Mesendoderm (in vitro differentiated cells): ENCODE measurements at regions not wholly inside any gene's neighbourhood (a gene's known extent, or its start where the extent isn't known, plus 50 kb on each side); places are given as distances from the start of the nearest gene placed in this dataset.
"Not testable (repeated sequence)": the region's sequence is repeated elsewhere in the genome, so short reads cannot be mapped to it uniquely, and the experiment has no call there.

Experiments
- DNase-seq: peaks from one replicate; pipeline ENCODE4 v3.0.0; 2013
- H2AK5ac ChIP-seq: 2 replicates; pipeline ENCODE4 v1.6.1; 2013; ENCODE audit warnings: low read length, inconsistent platforms
- H2BK120ac ChIP-seq: 2 replicates; pipeline ENCODE4 v1.6.1; 2013; ENCODE audit warnings: low read depth, mild to moderate bottlenecking, low read length, moderate library complexity, mixed read lengths
- H2BK15ac ChIP-seq: replicated peaks from 2 replicates; pipeline ENCODE4 v1.6.1; 2013; ENCODE audit warnings: low read depth, mild to moderate bottlenecking, moderate library complexity
- H2BK5ac ChIP-seq: 2 replicates; pipeline ENCODE4 v1.6.1; 2013; ENCODE audit warnings: low read length, inconsistent platforms
- H3K18ac ChIP-seq: 2 replicates; pipeline ENCODE4 v1.6.1; 2013; ENCODE audit warnings: mild to moderate bottlenecking, low read length, mixed read lengths
- H3K23ac ChIP-seq: one replicate; pipeline ENCODE4 v1.6.1; 2013; ENCODE audit warnings: low read length
- H3K27ac ChIP-seq: 2 replicates; pipeline ENCODE4 v1.5.1; 2013; ENCODE audit warnings: low read depth, mild to moderate bottlenecking, inconsistent platforms, low read length, moderate library complexity
- H3K27me3 ChIP-seq: 2 replicates; pipeline ENCODE4 v1.6.1; 2013; ENCODE audit warnings: low read length, control low read depth, mild to moderate bottlenecking, inconsistent platforms; ENCODE audit not compliant: insufficient read depth, poor library complexity
- H3K36me3 ChIP-seq: 2 replicates; pipeline ENCODE4 v1.6.1; 2013; ENCODE audit warnings: low read length, inconsistent platforms; ENCODE audit not compliant: control insufficient read depth, insufficient read depth
- H3K4ac ChIP-seq: one replicate; pipeline ENCODE4 v1.6.1; 2013; ENCODE audit warnings: low read depth, mild to moderate bottlenecking, low read length, moderate library complexity
- H3K4me1 ChIP-seq: 2 replicates; pipeline ENCODE4 v1.6.1; 2013; ENCODE audit warnings: low read depth, low read length, inconsistent platforms; ENCODE audit not compliant: control insufficient read depth
- H3K4me2 ChIP-seq: 2 replicates; pipeline ENCODE4 v1.6.1; 2013; ENCODE audit warnings: low read length
- H3K4me3 ChIP-seq: 2 replicates; pipeline ENCODE4 v1.5.1; 2013; ENCODE audit warnings: mild to moderate bottlenecking, low read length
- H3K56ac ChIP-seq: one replicate; pipeline ENCODE4 v1.6.1; 2013; ENCODE audit warnings: low read length
- H3K79me1 ChIP-seq: 2 replicates; pipeline ENCODE4 v1.6.1; 2013; ENCODE audit warnings: low read length, inconsistent platforms
- H3K79me2 ChIP-seq: 2 replicates; pipeline ENCODE4 v1.6.1; 2013; ENCODE audit warnings: mild to moderate bottlenecking, low read length; ENCODE audit not compliant: control insufficient read depth, insufficient read depth
- H3K9ac ChIP-seq: 2 replicates; pipeline ENCODE4 v1.6.1; 2013; ENCODE audit warnings: low read length, inconsistent platforms
- H4K5ac ChIP-seq: one replicate; pipeline ENCODE4 v1.6.1; 2013; ENCODE audit warnings: low read length
- H4K8ac ChIP-seq: one replicate; pipeline ENCODE4 v1.6.1; 2013; ENCODE audit warnings: low read depth, mild to moderate bottlenecking, control low read depth, low read length, moderate library complexity
- WGBS: extraction: QIAGEN DNeasy Blood & Tissue Kit; methylation state at CpG from one replicate; pipeline ENCODE4 v1.1.7; 2013; ENCODE audit warnings: low lambda C conversion rate, missing lambda C conversion rate; ENCODE audit not compliant: insufficient coverage; ENCODE audit errors: extremely low coverage; 5-methylcytosine and 5-hydroxymethylcytosine counted together

DNA sequence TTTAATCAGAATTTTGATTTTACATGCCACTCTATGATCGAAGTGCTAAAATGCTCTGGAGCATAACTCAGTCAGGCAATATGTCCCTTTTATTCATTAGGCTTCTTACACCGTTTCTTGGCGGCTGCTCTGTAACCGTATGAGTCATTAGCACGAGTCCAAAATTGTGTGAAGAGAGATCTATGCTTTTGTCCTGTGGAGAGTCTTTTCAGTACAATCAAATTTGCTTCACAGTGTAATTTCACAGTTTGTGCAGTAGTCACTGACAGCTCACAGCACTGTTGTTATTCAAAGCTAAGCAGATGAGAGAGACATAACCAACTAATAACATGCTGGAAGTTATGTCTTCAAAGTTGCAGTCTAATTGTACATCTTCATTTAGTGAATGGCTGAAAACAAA is 167.8 kb downstream of the PCDH10 start:
- Histone ChIP-seq H2AK5ac (no peak overlapping the region), H2BK120ac (no peak overlapping the region), H3K4ac (no peak overlapping the region), H3K9ac (no peak overlapping the region), H3K18ac (peak overlapping the region; percentile 51), H4K8ac (no peak overlapping the region), H4K5ac (no peak overlapping the region), H3K27me3 (no peaks in the 10 kb centered on the region), H3K79me2 (no peaks in the 10 kb centered on the region), H3K36me3 (no peaks in the 10 kb centered on the region), H3K23ac (no peak overlapping the region), H2BK5ac (no peak overlapping the region), H3K4me2 (no peak overlapping the region), H2BK15ac (peak overlapping the region; percentile 67), H3K79me1 (no peaks in the 10 kb centered on the region), H3K4me1 (no peaks in the 10 kb centered on the region), H3K4me3 (no peak overlapping the region), H3K27ac (no peak overlapping the region), H3K56ac (no peak overlapping the region)
- no CpG with 5 or more reads among the region's 5 CpGs for WGBS
- no peak for DNase-seq

DNA sequence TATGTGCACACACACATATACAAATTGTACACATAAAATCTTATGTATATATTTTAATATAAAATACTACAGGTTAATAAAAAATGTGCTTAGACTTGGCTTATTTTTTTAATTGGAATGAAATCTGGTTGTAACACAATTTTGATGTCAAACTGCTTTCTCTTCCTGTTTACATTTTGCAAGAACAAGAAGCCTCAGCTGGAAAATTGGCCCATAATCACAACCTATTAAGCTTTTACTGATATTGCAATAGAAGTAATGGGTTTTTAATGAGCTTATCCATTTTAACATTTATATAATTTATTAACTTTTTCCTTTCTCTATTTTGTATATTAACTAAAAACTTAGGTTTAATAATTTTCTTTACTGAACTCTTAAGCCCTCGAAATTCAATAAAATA is 165.9 kb downstream of the PCDH10 start:
- Histone ChIP-seq H3K4ac (no peak overlapping the region), H3K27me3 (no peaks in the 10 kb centered on the region), H3K18ac (no peak overlapping the region), H2AK5ac (no peak overlapping the region), H2BK5ac (no peak overlapping the region), H3K4me1 (no peaks in the 10 kb centered on the region), H3K4me3 (no peak overlapping the region), H4K5ac (no peak overlapping the region), H3K79me1 (no peaks in the 10 kb centered on the region), H3K27ac (no peak overlapping the region), H3K79me2 (no peaks in the 10 kb centered on the region), H2BK15ac (no peak overlapping the region), H2BK120ac (no peak overlapping the region), H3K4me2 (no peak overlapping the region), H3K56ac (no peak overlapping the region), H3K9ac (no peak overlapping the region), H3K36me3 (no peaks in the 10 kb centered on the region), H3K23ac (no peak overlapping the region), H4K8ac (no peak overlapping the region)
- WGBS, result no CpG with 5 or more reads among the region's 1 CpG
- no peak for DNase-seq

DNA sequence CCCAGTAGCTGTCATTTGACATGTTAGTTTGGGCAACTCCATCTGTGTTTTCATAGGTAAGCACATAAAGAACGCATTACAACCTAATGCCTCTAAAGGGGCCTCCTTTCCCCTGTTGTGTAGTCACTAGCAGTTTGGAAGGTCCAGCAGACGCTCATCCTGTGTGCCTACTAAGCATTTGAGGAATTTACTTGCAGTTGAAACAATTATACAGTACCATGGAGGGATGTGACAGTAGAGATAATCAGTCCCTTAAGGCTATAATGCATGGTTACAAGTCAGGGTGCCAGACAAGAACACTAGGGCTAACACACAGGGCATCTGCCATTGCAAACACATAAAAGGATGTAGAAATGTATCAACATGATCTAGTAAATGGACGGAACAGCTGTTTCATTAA is 138.3 kb downstream of the PCDH10 start:
- Histone ChIP-seq H3K18ac (peak overlapping the region; percentile 51), H3K36me3 (no peaks in the 10 kb centered on the region), H3K9ac (no peak overlapping the region), H3K79me2 (no peaks in the 10 kb centered on the region), H3K23ac (no peak overlapping the region), H3K27ac (no peak overlapping the region), H3K56ac (peak overlapping the region; percentile 34), H3K27me3 (no peaks in the 10 kb centered on the region), H3K4ac (no peak overlapping the region), H3K4me3 (no peak overlapping the region), H2BK5ac (no peak overlapping the region), H3K4me1 (no peaks in the 10 kb centered on the region), H4K5ac (no peak overlapping the region), H4K8ac (no peak overlapping the region), H2AK5ac (no peak overlapping the region), H3K4me2 (no peak overlapping the region), H3K79me1 (no peaks in the 10 kb centered on the region), H2BK15ac (no peak overlapping the region), H2BK120ac (no peak overlapping the region)
- DNase-seq, result peak; percentile 77
- WGBS, result no CpG with 5 or more reads among the region's 3 CpGs

DNA sequence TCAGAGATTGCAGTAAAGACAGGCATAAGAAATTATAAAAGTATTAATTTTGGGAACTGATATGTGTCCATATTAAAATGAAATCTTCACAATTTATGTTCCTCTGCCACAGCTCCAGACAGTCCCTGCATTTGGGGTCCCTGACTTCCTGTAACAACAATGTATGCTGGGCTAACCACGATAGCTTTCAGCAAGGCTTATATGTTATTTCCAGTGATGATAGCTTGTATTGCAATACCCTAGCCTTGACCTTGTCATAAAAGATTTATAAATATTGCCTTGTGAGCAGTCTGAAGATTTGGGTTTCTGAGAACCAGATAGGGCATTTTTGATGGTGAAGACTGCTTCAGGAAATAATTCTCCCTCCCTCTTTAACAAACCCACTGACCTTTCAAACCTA is 129.5 kb downstream of the PCDH10 start:
- Histone ChIP-seq H2AK5ac (no peak overlapping the region), H2BK15ac (no peak overlapping the region), H3K18ac (no peak overlapping the region), H3K4me3 (no peak overlapping the region), H3K56ac (no peak overlapping the region), H3K27ac (no peak overlapping the region), H3K36me3 (no peaks in the 10 kb centered on the region), H3K79me2 (no peaks in the 10 kb centered on the region), H3K4ac (no peak overlapping the region), H3K4me1 (no peaks in the 10 kb centered on the region), H2BK120ac (no peak overlapping the region), H4K5ac (no peak overlapping the region), H3K79me1 (no peaks in the 10 kb centered on the region), H2BK5ac (no peak overlapping the region), H3K23ac (no peak overlapping the region), H3K27me3 (no peaks in the 10 kb centered on the region), H3K4me2 (no peak overlapping the region), H4K8ac (no peak overlapping the region), H3K9ac (no peak overlapping the region)
- WGBS, result no CpG with 5 or more reads among the region's 1 CpG
- no peak for DNase-seq

DNA sequence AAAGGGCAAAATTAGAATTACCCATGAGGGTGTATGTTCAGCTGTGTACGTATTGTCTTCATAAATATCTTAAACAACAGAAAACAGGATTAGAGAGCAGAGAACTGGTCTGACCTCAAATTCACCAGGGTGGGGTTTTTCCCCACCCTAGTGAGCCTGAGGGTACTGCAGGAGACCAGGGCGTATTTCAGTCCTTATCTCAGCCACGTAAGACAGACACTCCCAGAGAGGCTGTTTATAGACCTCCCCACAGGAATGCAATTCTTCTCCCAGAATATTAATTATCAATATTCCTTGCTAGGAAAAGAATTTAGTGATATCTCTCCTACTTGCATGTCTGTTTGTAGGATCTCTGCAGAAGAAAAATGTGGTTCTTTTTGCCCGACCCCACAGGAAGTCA is 128.8 kb downstream of the PCDH10 start:
- peak overlapping the region; percentile 85 for H2BK15ac ChIP-seq
- not testable (repeated sequence) for H3K27me3 ChIP-seq, H3K4me3 ChIP-seq, H3K4me1 ChIP-seq, H4K8ac ChIP-seq, H2AK5ac ChIP-seq, H3K79me1 ChIP-seq, H2BK5ac ChIP-seq, H3K9ac ChIP-seq, H3K56ac ChIP-seq, H3K36me3 ChIP-seq, H4K5ac ChIP-seq, H3K4me2 ChIP-seq, H3K27ac ChIP-seq, DNase-seq, H3K23ac ChIP-seq, H3K79me2 ChIP-seq
- H2BK120ac ChIP-seq, result peak overlapping the region; percentile 61
- H3K4ac ChIP-seq, result peak overlapping the region; percentile 12
- H3K18ac ChIP-seq, result peak overlapping the region; percentile 97
- no CpG with 5 or more reads among the region's 4 CpGs for WGBS

DNA sequence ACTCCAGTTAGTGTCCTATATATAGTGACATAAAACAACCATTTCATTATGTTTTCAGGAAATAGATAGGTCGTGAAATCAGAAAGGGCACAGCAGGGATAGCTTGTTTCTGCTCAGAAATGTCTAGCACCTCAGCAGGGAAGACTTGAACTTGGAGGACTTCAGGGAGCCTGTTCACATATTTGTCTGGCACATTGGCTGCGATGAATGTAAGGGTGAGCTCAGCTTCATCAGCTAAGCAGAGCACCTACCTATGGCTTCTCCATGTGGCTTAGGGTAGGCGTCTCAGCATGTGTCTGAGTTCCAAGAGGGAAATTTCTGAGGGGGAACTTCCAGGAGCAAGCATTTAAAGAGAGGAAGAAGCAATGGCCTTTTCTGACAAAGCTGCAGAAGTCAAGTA is 126.2 kb downstream of the PCDH10 start:
- Histone ChIP-seq H4K5ac (no peak overlapping the region), H3K79me1 (no peaks in the 10 kb centered on the region), H2BK120ac (no peak overlapping the region), H2BK5ac (peak overlapping the region; percentile 12), H3K23ac (no peak overlapping the region), H3K36me3 (no peaks in the 10 kb centered on the region), H2BK15ac (no peak overlapping the region), H3K27me3 (no peaks in the 10 kb centered on the region), H3K4ac (peak overlapping the region; percentile 36), H3K18ac (peak overlapping the region; percentile 68), H2AK5ac (no peak overlapping the region), H3K4me3 (no peak overlapping the region), H3K9ac (no peak overlapping the region), H3K27ac (peak overlapping the region; percentile 75), H3K79me2 (no peaks in the 10 kb centered on the region), H4K8ac (peak overlapping the region; percentile 76), H3K4me1 (no peaks in the 10 kb centered on the region), H3K4me2 (no peak overlapping the region), H3K56ac (no peak overlapping the region)
- WGBS, result no CpG with 5 or more reads among the region's 3 CpGs
- peak; percentile 98 for DNase-seq
